Transverse colon (tissue), 3 donors: ENCODE measurements at regions not wholly inside any gene's neighbourhood (a gene's known extent, or its start where the extent isn't known, plus 50 kb on each side); places are given as distances from the start of the nearest gene placed in this dataset.

Experiments used
- CTCF ChIP-seq, 5 experiments: fragments of 200-600 bp in 3 of 5; fragments of 450-650 bp in 2 of 5; sonication (generic) in 3 of 5; IDR thresholded peaks; 1 replicate in 2 of 5; 2 replicates in 3 of 5; pipeline ENCODE4 v1.5.1; 2016 to 2017; ENCODE audit warnings: antibody characterized with exemption in 5 of 5, inconsistent platforms in 3 of 5, mild to moderate bottlenecking in 2 of 5, moderate library complexity in 1 of 5
- POLR2A ChIP-seq: fragments of 450-650 bp; IDR thresholded peaks from one replicate; pipeline ENCODE4 v1.6.1; 2016; ENCODE audit warnings: antibody characterized with exemption, mild to moderate bottlenecking, moderate library complexity

GRCh38 chr13:33480561-33480960, 195.0 kb upstream of the STARD13 start:
- TF ChIP-seq POLR2A (no peak), CTCF (IDR thresholded peaks at IDR 0.05) (no peak)
